GM18520 (cell line): ENCODE measurements at regions not wholly inside any gene's neighbourhood (a gene's known extent, or its start where the extent isn't known, plus 50 kb on each side); places are given as distances from the start of the nearest gene placed in this dataset.
"Not testable (repeated sequence)": the region's sequence is repeated elsewhere in the genome, so short reads cannot be mapped to it uniquely, and the experiment has no call there.

Experiments used
- ATAC-seq: cut with Tn5 transposase; IDR thresholded peaks from one replicate; pipeline ENCODE4 v1.9.1; 2021; ENCODE audit not compliant: unreplicated experiment

GRCh38 chr17:69669441-69670178 is 255.1 kb downstream of the MAP2K6 start:
- no peak for ATAC-seq

- no peak for ATAC-seq
Observed at GRCh38 chr17:69672924-69673323, 258.4 kb downstream of the MAP2K6 start.

DNA sequence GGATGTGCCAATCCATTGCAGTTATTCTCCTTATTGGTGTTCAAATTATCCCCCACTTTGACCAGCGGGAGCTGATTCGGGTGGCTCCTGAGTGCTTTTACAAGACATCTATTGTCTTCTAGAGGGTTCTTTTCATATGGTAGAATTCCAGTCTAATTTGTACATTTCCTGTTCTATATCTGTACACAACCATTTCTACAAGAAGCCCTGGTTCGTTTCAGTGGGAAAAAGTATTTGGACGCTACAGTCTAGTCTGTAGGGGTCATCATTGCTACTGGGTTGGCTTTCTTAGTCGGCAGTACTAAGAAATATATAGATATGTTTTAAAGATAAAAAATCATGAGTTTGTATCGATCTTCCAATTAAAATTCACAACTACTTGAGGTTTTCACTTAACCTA is 262.6 kb downstream of the MAP2K6 start:
- ATAC-seq, result no peak

DNA sequence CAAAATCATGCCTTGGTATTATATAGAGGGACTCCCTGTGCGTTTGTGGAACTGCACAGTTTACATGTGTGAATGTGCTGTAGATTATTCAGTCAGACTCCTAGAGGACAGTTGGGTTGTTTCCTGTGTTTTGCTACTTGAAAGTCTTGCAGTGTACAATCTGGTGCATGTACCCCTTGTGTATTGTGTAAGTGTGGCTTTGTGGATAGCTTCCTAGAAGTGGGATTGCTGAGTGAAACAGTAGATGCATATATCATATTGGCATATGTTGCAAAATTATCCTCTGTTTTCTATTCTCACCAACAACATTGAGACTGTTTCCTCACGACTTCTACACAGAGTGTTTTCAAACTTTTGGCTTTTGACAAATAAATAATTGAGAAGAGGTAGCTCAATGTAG is 263.7 kb downstream of the MAP2K6 start:
- no peak for ATAC-seq

DNA sequence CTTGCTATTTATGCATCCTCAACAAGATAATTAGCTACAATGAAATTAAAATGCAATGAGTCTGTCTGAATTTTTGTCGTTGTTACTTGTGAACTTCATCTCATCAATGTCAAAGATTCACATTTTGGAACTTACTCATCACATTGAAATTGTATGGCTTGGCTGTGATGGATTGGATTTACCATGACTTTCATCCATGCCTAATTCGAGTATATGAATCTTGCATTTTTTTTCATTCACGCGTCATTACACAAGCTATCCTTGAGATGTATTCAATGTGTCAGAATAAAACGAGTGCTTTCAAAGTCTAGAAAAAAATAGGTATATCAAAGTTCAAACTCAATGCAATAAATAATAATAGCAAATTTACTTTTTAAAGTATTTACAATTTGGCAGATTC is 265.3 kb downstream of the MAP2K6 start:
- ATAC-seq, result no peak

DNA sequence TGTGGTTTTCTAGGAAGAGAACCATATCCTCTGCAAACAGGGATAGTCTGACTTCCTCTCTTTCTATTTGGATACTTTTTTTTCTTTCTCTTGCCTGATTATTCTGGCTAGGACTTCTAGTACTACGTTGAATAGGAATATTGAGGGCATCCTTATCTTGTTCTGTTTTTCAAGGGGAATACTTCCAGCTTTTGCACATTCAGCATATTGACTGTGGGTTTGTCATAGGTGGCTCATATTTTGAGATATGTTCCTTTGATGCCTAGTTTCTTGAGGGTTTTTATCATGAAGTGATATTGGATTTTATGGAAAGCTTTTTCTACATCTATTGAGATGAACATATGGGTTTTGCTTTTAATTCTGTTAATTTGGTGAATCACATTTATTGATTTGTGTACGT is 269.8 kb downstream of the MAP2K6 start:
- ATAC-seq, result no peak

- not testable (repeated sequence) for ATAC-seq
Observed at GRCh38 chr17:69685150-69685549, 270.7 kb downstream of the MAP2K6 start.

GRCh38 chr17:69690531-69690930 is 276.0 kb downstream of the MAP2K6 start:
- ATAC-seq, result no peak

DNA sequence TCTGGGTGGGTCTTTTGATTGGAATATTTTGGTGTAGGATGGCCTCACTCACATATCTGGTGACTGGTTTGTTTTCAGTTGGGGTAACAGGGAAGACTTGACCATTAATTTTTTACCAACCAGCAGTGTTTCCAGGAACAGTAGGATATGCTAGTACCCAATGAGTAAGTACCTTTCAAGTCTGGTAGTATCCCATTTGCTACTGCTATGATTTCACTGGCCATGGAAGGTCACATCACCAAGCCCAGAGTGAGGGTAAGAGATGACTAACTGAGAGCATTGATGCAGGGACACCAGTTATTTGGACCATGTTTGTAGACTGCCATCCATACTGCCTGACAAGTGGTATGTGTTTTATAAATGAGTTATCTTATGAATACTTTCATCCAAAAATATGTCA is 277.7 kb downstream of the MAP2K6 start:
- no peak for ATAC-seq

GRCh38 chr17:69695646-69696045 is 281.1 kb downstream of the MAP2K6 start:
- no peak for ATAC-seq

DNA sequence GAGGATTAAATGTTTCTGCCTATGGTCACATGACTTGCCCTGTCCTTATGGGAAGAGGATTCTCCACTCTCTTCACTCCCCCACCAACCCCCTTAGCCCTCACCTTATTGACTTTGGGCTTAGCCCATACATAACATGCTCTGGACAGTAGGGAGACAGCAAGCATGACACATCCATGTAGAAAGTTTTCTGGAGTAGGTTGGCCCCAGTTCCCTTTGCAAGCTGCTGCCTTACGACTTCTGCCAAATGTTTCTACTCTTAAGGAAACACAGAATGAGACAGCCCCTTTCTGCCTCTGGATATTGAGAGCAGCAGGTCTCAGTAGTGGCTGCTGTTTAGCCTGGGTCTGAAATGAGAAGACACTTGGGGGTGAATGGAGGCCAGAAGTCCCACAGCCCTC is 282.2 kb downstream of the MAP2K6 start:
- ATAC-seq, result no peak

- ATAC-seq, result not testable (repeated sequence)
Observed at GRCh38 chr17:69698352-69698751, 283.9 kb downstream of the MAP2K6 start.

DNA sequence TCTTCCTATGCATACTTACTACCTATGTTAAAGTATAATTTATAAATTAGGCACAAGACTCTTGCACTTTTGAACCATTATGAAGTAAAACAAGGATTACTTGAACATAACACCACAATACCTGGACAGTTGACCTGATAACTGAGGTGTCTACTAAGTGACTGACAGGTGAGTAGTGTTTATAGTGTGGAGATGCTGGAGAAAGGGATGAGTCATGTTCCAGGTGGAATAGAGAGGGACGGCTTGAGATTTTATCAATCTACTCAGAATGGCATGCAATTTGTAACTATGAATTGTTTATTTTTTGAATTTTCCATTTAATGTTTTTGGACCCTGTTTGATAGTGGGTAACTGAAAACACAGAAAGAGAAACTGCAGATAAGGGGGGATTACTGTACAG is 287.6 kb downstream of the MAP2K6 start:
- no peak for ATAC-seq

- no peak for ATAC-seq
Observed at GRCh38 chr17:69703751-69704150, 289.3 kb downstream of the MAP2K6 start.

GRCh38 chr17:69704935-69705334 is 290.4 kb downstream of the MAP2K6 start:
- no peak for ATAC-seq

DNA sequence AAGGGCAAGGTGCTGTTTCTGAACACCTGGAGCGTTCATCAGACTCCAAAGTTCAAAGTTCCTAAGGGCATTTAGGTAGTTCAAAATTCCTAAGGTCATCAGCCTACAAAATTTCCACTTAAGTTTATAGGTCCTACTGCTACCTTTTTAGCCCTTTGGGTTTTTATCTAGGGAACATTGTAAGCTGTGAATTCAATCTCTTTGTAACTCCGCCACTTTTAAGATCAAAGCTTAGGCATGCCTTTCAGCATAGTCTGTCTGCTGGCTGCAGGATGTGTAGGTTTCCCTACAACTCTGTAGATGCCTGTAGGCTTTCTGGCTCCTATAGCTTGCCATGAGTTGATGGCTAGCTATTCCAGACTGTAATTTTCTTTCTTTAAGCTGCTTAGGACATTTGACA is 291.6 kb downstream of the MAP2K6 start:
- ATAC-seq, result no peak

DNA sequence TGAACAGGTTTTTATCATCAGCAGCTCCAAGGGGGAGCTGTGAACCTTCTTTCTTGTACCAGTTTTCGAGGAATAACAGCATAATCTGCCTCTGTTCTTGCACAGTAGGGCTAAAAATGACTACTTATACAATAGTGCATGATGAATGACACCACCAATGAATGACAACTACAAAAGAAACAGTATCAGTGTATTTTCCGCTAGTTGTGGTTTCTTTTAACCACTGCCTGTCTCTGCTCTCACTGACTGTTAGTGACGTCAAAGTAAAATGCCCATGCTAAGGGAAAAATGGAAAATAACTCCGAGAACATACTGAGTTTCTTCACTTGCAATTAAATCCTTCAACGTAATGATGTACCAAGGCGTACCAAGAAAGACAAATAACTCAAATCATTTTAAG is 294.9 kb downstream of the MAP2K6 start:
- no peak for ATAC-seq

- ATAC-seq, result no peak
Observed at GRCh38 chr17:69710926-69711325, 296.4 kb downstream of the MAP2K6 start.

DNA sequence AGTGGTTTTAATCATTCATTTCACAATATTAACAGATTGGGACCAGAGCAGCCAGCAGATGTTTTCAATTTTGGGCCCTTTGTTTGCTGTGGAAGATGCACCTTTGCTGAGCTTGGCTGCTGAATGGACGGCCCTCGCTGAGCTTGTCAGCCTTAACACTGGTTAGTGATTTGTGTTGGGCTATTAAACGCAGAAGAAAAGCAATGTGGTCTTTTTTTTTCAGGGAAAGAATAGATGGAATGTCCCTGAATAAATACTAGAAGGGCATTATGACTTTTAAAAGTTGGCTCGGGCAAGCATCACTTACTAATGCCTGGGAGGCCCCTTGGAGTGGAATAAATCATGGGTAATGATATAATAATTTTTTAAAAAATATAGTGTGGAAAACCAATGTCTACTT is 297.0 kb downstream of the MAP2K6 start:
- no peak for ATAC-seq

DNA sequence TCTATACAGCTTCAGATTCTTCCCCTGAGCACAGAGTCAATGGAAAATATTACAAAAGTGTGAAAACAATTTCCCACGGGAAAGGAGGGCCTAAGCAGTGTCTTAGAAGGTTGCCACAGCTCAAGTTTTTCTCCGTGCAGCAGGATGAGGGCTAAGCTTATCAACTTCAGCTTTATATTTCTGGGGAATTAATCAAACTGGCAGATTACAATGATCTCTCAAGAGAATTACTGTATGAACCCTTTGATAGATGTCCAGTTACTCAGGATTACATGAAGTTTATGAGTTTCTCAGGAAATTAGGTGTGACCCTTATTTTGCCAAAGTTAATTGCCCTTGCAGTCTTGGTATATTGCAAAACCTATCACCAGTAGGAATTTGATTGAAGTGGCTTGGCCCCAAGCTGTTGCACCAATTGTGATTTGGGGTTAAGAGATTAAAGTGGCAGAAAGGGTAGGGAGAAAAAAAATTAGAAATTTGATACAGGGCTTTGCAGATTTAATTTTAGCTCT is 298.4 kb downstream of the MAP2K6 start:
- ATAC-seq, result no peak

DNA sequence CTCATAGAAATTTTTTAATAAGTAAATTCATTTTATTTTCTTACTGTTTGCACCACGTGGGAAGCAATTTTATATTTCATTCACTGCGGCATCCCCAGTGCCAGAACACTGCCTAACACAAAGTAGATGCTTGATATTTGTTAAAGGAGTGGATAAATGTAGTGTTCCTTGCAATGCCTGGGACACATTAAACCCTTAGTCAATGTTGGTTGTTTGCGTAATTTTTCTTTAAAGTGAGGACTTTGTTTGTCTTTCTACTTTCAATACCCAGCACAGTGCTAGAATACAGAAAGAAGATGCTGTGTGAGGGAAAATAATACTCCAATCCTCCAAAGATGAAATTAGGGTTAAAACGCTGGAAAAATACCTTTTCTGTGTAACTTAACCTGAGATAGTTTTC is 299.3 kb downstream of the MAP2K6 start:
- ATAC-seq, result no peak

DNA sequence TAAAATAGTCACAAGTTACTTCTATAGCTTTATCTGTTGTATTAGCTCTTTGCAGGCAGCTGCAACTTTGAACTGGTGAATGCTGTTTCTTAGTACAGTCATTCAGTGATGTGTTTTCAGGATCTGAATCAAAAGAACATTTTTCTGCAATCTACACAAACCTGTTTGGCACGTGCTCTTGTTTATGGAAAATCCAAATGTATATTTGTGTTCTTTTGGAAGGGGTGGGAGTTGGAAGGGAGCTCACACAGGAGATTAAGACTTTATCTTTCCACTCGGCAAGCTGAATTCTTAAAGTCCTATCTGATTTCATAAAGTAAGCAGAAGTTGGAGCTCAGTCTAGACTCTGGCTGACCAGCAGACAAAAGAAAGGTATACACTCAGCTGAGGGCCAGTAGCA is 300.2 kb downstream of the MAP2K6 start:
- no peak for ATAC-seq

DNA sequence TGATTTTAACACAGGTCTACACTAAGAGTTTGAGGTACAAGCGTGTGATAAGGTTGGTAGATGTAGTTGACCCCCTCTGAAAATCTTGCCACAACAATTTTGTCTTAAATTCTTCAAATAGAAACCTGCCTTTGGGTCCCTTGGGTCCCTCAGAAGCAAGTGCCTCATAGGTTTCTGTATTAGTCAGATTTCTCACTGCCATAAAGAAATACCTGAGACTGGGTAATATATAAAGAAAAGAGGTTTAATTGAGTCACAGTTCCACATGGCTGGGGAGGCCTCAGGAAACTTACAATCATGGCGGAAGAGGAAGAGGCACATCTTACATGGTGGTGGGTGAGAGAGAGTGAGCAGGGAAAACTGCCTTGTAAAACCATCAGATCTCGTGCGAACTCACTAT is 301.2 kb downstream of the MAP2K6 start:
- no peak for ATAC-seq
